Ishikawa (cell line): ENCODE measurements at regions not wholly inside any gene's neighbourhood (a gene's known extent, or its start where the extent isn't known, plus 50 kb on each side); places are given as distances from the start of the nearest gene placed in this dataset.

ENCODE experiments used
- CEBPB ChIP-seq: IDR thresholded peaks from 2 replicates; pipeline ENCODE4 v1.6.1; 2012
- CREB1 ChIP-seq: IDR thresholded peaks from 2 replicates; pipeline ENCODE4 v1.6.1; 2012; ENCODE audit warnings: low read depth
- EGR1 ChIP-seq: IDR thresholded peaks from 2 replicates; pipeline ENCODE4 v1.6.1; 2012
- EP300 ChIP-seq: IDR thresholded peaks from 2 replicates; pipeline ENCODE4 v1.6.1; 2012; ENCODE audit warnings: borderline replicate concordance
- FOXM1 ChIP-seq: IDR thresholded peaks from 2 replicates; pipeline ENCODE4 v1.6.1; 2012; ENCODE audit warnings: low read depth, borderline replicate concordance
- MAX ChIP-seq: IDR thresholded peaks from 2 replicates; pipeline ENCODE4 v1.6.1; 2012
- NFIC ChIP-seq: IDR thresholded peaks from 2 replicates; pipeline ENCODE4 v1.6.1; 2012
- RAD21 ChIP-seq: IDR thresholded peaks from 2 replicates; pipeline ENCODE4 v1.6.1; 2012; ENCODE audit warnings: low read depth
- REST ChIP-seq: IDR thresholded peaks from 2 replicates; pipeline ENCODE4 v1.6.1; 2012; ENCODE audit warnings: low read depth, mild to moderate bottlenecking
- TAF1 ChIP-seq: IDR thresholded peaks from 2 replicates; pipeline ENCODE4 v1.6.1; 2012; ENCODE audit warnings: low read depth, mild to moderate bottlenecking
- TCF12 ChIP-seq: IDR thresholded peaks from 2 replicates; pipeline ENCODE4 v1.6.1; 2012; ENCODE audit warnings: low read depth
- TEAD4 ChIP-seq: IDR thresholded peaks from 2 replicates; pipeline ENCODE4 v1.6.1; 2012
- USF1 ChIP-seq: IDR thresholded peaks from 2 replicates; pipeline ENCODE4 v1.6.1; 2012
- YY1 ChIP-seq: IDR thresholded peaks from 2 replicates; pipeline ENCODE4 v1.6.1; 2012; ENCODE audit warnings: low read depth
- ZBTB7A ChIP-seq: IDR thresholded peaks from 2 replicates; pipeline ENCODE4 v1.6.1; 2012; ENCODE audit warnings: low read depth

GRCh38 chr2:149783284-149783683, 195.7 kb upstream of the MMADHC start:
- TF ChIP-seq USF1 (no peak), YY1 (no peak), TCF12 (no peak), FOXM1 (no peak), TAF1 (no peak), EP300 (no peak), MAX (no peak), CREB1 (no peak), ZBTB7A (no peak), TEAD4 (no peak), RAD21 (no peak), REST (no peak), CEBPB (no peak), NFIC (no peak), EGR1 (no peak)

GRCh38 chr2:149782572-149782971, 195.0 kb upstream of the MMADHC start:
- TF ChIP-seq YY1 = no peak
- no peak for TF ChIP-seq EP300
- no peak for TF ChIP-seq USF1
- TF ChIP-seq ZBTB7A = no peak
- no peak for TF ChIP-seq RAD21
- TF ChIP-seq REST = no peak
- no peak for TF ChIP-seq MAX
- no peak for TF ChIP-seq EGR1
- no peak for TF ChIP-seq CREB1
- TF ChIP-seq CEBPB = no peak
- no peak for TF ChIP-seq NFIC
- TF ChIP-seq FOXM1 = no peak
- TF ChIP-seq TCF12 = no peak
- no peak for TF ChIP-seq TEAD4
- no peak for TF ChIP-seq TAF1

GRCh38 chr2:149781263-149781808, 193.8 kb upstream of the MMADHC start:
- TF ChIP-seq CREB1 = no peak
- no peak for TF ChIP-seq RAD21
- no peak for TF ChIP-seq TEAD4
- TF ChIP-seq REST = no peak
- no peak for TF ChIP-seq USF1
- no peak for TF ChIP-seq ZBTB7A
- TF ChIP-seq TAF1 = no peak
- no peak for TF ChIP-seq EP300
- TF ChIP-seq FOXM1 = no peak
- no peak for TF ChIP-seq NFIC
- TF ChIP-seq YY1 = no peak
- no peak for TF ChIP-seq CEBPB
- TF ChIP-seq MAX = no peak
- no peak for TF ChIP-seq EGR1
- no peak for TF ChIP-seq TCF12

GRCh38 chr2:149773006-149773405, 185.4 kb upstream of the MMADHC start:
- TF ChIP-seq ZBTB7A (no peak), TEAD4 (no peak), RAD21 (no peak), FOXM1 (no peak), CREB1 (no peak), CEBPB (no peak), EGR1 (no peak), TAF1 (no peak), EP300 (no peak), REST (no peak), USF1 (no peak), YY1 (no peak), TCF12 (no peak), NFIC (no peak), MAX (no peak)
